HG03378 (cell line): ENCODE measurements at regions not wholly inside any gene's neighbourhood (a gene's known extent, or its start where the extent isn't known, plus 50 kb on each side); places are given as distances from the start of the nearest gene placed in this dataset.
"Not testable (repeated sequence)": the region's sequence is repeated elsewhere in the genome, so short reads cannot be mapped to it uniquely, and the experiment has no call there.

Experiments used
- ATAC-seq: cut with Tn5 transposase; IDR thresholded peaks from one replicate; pipeline ENCODE4 v1.9.1; 2021; ENCODE audit warnings: mild to moderate bottlenecking, moderate library complexity; ENCODE audit not compliant: unreplicated experiment

GRCh38 chr2:204401114-204401513 lies 144.2 kb upstream of the PARD3B start:
- ATAC-seq = no peak

- no peak for ATAC-seq
These were observed 137.9 kb upstream of the PARD3B start for GRCh38 chr2:204407204-204408014.

- not testable (repeated sequence) for ATAC-seq
These were observed 132.5 kb upstream of the PARD3B start for GRCh38 chr2:204412782-204413181.

DNA sequence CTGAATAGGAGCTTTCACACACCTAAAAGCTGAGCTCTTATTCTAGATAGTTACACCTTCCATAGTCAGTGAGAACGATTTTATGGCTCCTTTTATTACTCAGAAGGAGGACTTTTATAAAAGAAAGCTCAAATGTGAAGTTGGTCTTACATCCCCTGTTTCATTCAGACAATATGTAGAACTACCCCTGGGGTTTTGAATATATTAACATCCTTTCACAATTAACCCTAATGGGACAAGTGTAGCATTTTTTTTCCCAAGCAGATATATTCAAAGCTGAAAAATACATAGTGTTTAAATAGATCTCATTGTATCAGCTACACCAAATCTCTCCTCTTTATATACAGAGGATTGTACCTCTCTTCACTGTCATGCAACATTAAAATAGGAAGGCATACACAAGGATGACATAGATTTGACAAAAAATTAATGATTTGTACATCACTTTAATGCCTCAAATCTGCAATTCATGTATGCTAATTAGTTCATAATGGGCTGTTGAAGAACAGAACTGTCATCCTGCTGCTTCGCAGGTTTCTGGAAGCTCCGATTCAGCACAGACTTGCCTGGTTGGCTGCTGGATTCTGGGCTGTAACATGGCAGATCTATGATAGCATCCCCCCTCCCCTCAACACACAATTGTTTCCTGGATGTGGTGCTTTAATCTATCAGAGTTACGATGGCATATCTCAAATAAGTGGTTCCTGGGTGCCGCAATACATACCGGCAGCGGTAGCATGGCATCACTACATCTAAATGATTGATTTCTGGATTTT lies 129.7 kb upstream of the PARD3B start:
- no peak for ATAC-seq

- ATAC-seq = no peak
These were observed 129.0 kb upstream of the PARD3B start for GRCh38 chr2:204416236-204416635.

- ATAC-seq = no peak
These were observed 119.5 kb upstream of the PARD3B start for GRCh38 chr2:204425821-204426220.

DNA sequence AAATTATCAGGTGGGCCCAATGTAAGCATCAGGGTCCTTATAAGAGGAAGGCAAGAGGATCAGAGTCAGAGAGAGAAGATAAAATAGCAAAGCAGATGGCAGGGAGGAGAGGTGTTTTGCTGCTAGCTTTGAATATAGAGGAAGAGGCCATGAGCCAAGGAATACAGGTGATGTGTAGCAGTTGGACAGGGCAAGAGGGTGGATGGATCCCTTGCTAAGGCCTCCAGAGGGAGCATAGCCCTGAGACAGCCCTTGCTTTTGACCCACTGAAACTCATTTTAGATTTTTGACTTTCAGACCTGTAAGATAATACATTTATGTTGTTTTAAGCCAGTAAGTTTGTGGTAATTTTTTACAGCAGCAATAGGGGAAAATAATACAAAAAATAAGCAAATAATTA lies 116.6 kb upstream of the PARD3B start:
- no peak for ATAC-seq

- ATAC-seq = no peak
These were observed 113.7 kb upstream of the PARD3B start for GRCh38 chr2:204431529-204431928.

DNA sequence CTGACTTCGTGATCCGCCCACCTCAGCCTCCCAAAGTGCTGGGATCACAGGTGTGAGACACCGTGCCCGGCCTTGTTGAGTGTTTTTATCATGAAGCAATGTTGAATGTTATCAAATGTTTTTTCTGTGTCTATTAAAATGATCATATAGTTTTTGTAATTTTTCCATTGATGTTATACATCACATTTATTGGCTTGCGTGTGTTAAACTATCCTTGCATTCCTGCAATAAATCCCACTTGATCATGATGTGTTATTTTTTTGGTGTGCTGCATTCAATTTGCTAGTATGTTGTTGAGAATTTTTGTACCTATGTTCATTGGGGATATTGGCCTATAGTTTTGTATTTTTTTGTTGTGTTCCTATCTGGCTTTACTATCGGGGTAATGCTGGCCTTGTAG lies 113.1 kb upstream of the PARD3B start:
- no peak for ATAC-seq

- no peak for ATAC-seq
These were observed 110.4 kb upstream of the PARD3B start for GRCh38 chr2:204434660-204435462.

GRCh38 chr2:204436230-204436629 lies 109.0 kb upstream of the PARD3B start:
- ATAC-seq = no peak

DNA sequence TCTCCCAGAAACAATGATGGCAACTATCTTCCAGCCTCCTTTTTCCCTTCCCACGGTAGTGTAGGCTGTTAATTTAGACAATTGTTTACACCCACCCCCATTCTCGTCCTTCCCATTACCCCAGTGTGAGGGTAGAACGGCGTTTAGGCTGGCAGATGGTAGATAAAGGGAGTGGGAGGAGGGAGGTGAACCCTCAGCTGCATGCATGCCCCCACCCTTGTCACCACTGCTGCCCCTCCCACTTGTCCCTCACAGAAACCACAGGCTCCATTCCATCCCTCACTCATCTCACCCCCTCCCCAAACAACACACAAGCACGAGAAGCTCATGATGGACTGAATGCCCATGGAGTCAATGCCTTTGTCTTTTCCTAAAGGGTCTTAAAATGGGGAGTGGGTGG lies 107.9 kb upstream of the PARD3B start:
- ATAC-seq = no peak

DNA sequence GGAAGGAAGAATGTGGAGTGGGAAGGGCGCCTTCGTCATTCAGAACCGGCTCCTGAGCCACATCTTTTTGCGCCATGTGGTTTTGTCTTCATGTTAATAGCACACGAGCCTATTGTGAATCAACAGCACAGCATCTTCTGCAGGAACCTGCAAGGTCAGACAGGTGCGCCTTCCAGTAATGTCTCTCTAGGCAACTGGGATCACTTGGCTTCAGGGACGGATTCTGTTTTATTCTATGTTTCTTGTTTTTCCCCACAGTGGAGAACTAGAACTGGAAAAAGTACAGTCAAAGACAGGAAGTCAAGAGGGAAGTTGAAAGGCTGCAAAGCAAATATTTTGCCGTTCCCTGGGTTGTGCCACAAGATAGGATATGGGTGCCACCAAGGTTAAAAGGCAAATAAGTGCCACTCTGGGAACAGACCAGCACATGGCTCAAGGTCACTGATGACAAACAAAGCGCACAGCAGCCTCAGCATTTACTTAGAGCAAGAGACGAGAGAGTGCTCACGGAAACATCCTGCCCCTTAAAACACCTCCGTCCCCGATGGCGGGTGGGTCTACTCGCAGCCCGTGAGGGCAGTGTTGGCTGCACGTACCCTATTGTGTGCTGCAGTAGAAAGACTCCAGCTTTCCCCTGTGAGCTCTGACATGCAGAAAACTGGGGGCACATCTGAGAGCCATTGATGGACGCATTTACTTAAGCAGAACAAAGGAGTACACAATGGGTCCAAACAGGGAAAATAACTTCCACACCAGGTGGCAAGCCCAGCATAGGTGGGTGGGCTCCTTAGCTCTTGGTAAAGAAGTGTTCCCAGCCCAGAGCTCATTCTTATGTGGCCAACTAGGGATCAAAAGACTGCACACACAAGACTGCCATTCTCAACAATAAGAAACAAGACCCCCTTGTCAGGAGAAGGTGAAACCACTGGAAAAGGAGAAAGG lies 107.2 kb upstream of the PARD3B start:
- no peak for ATAC-seq

DNA sequence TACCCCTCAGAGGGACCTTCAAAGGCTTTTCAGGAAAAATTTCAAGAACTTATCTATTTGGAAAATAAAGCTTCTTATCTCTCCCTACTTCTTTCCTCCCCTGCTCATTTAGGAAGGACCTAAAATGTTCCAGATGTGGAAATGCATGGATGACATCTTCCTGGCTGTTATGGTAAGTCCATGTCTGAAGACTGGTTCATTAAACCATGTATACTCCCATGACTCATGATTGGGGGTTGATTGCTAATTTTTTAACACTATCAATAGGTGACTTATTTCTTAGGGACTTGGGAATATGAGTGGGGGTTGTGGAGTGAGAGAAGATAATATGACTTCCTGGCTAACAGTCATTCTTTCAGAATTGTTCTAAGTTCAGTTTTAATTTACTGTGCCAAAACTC lies 104.0 kb upstream of the PARD3B start:
- no peak for ATAC-seq

- ATAC-seq = no peak
These were observed 100.1 kb upstream of the PARD3B start for GRCh38 chr2:204445149-204445548.

DNA sequence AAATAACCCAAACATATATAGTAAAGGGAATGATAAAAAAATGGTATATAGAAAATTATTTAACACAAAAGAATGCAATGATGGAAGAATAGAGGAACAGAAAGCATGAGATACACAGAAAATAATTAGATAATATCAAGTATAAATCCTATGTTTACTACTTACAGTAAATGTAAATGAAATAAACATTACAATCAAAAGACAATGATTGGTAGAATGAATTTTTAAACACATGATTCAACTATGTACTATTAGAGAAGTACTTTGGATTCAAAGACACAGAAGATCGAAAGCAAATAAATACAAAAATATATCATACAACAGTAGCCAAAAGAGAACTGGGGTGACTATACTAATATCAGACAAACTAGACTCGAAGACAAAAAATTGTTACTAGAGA lies 97.6 kb upstream of the PARD3B start:
- no peak for ATAC-seq

DNA sequence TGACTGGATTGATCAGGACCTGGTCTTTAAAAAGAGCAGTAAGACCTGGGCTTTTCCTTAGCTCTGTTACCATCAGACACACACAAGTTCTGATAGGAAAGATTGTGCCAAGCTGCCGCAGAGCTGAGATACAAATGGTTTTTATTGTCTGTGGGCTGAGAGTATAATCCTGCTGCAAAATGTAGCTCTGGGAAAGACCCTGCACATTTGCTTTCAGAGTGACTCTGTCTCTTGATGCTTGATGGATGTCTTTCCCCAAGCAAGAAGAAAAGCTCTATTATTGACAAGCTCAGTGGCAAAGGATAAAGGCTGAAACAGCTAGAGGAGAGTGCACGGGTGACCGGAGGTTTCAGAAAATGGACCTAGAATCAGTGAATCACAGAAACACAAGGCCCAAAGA lies 95.3 kb upstream of the PARD3B start:
- no peak for ATAC-seq

DNA sequence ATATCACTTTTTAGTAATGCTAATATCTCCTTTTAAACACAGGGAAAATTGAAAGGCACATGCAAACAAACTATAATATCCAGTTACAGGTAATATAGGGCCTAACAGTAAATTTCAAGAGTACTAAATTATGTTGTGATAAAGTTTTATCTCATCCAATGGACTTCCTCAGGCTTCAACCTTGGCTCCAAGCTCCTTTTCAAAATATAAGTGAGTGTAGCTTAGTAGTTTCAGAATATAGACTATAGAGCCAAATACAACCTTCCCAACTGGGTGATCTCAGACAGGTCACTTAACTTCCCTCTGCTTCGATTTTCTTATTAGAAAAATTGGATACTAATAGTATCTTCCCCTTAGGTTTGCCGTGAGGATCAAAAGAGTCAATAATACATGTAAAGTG lies 93.5 kb upstream of the PARD3B start:
- ATAC-seq = no peak

GRCh38 chr2:204452464-204453023 lies 92.7 kb upstream of the PARD3B start:
- ATAC-seq = no peak

DNA sequence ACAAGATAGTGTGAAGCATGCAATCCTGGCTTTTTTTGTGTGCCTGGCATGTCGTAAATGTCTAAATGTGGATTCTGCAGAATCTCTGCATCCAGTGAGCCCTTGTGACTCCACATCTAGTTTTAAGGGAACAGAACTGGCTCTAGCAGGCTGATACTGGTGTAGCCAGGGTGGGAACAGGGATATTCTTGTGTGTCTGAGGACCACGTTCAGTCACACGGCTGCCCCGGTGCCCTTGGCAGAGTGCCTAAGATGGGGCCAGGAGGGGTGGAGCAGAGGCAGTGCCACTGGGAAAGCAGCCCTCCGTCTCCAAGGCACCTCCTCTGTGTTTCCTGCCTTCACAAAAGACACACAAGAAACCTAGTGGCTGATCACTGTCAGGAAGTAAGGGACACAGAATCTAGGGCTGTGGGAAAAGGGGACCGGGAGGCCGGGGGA lies 91.5 kb upstream of the PARD3B start:
- no peak for ATAC-seq
